ENCODE measurements at regions not wholly inside any gene's neighbourhood (a gene's known extent, or its start where the extent isn't known, plus 50 kb on each side); places are given as distances from the start of the nearest gene placed in this dataset.

- no peak overlapping the region for H3K4me3 ChIP-seq (ENCODE audit: low read depth, poor library complexity, severe bottlenecking)
- intact Hi-C loops (cut with DNase I; ENCODE audit: low total_unique reads): no loop called here
- TF ChIP-seq CTCF (IDR thresholded peaks at IDR 0.05) (no peak), POLR2A (IDR thresholded peaks at IDR 0.05) (no peak)
- 87 to 88% methylated on average over 7 of the region's 7 CpGs for WGBS, 2 donors
- DNase-seq (ENCODE audit: low spot score in 2 of 2): no peak
Measured at GRCh38 chr9:109585796-109586195, 87.7 kb upstream of the PTPN3 start.

GRCh38 chr9:109586993-109587392, 88.9 kb upstream of the PTPN3 start:
- WGBS, 2 donors: 86 to 94% methylated on average over 4 of the region's 4 CpGs
- TF ChIP-seq CTCF (IDR thresholded peaks at IDR 0.05) (no peak), POLR2A (IDR thresholded peaks at IDR 0.05) (no peak)
- intact Hi-C loops (cut with DNase I; ENCODE audit: low total_unique reads): no loop called here
- DNase-seq (ENCODE audit: low spot score in 2 of 2): no peak
- H3K4me3 ChIP-seq (ENCODE audit: low read depth, poor library complexity, severe bottlenecking): no peak overlapping the region

- TF ChIP-seq CTCF (IDR thresholded peaks at IDR 0.05) (no peak), POLR2A (IDR thresholded peaks at IDR 0.05) (no peak)
- intact Hi-C loops (cut with DNase I; ENCODE audit: low total_unique reads): no loop called here
- 83 to 92% methylated on average over 3 of the region's 3 CpGs for WGBS, 2 donors
- DNase-seq (ENCODE audit: low spot score in 2 of 2): no peak
- no peak overlapping the region for H3K4me3 ChIP-seq (ENCODE audit: low read depth, poor library complexity, severe bottlenecking)
Measured at GRCh38 chr9:109588415-109588814, 90.3 kb upstream of the PTPN3 start.

GRCh38 chr9:109590966-109591365, 92.9 kb upstream of the PTPN3 start:
- no peak overlapping the region for H3K4me3 ChIP-seq (ENCODE audit: low read depth, poor library complexity, severe bottlenecking)
- WGBS, 2 donors: 75 to 78% methylated on average over 5 of the region's 5 CpGs
- intact Hi-C loops (cut with DNase I; ENCODE audit: low total_unique reads): no loop called here
- TF ChIP-seq CTCF (IDR thresholded peaks at IDR 0.05) (no peak), POLR2A (IDR thresholded peaks at IDR 0.05) (no peak)
- no peak for DNase-seq (ENCODE audit: low spot score in 2 of 2)

- no peak for DNase-seq (ENCODE audit: low spot score in 2 of 2)
- intact Hi-C loops (cut with DNase I; ENCODE audit: low total_unique reads): no loop called here
- WGBS, 2 donors: 85 to 90% methylated on average over 2 of the region's 2 CpGs
- TF ChIP-seq CTCF (IDR thresholded peaks at IDR 0.05) (no peak), POLR2A (IDR thresholded peaks at IDR 0.05) (no peak)
- H3K4me3 ChIP-seq (ENCODE audit: low read depth, poor library complexity, severe bottlenecking): no peak overlapping the region
Measured at GRCh38 chr9:109591691-109592090, 93.6 kb upstream of the PTPN3 start.

- WGBS, 2 donors: 93 to 95% methylated on average over 5 of the region's 5 CpGs
- TF ChIP-seq CTCF (IDR thresholded peaks at IDR 0.05): no peak
- no peak for TF ChIP-seq POLR2A (IDR thresholded peaks at IDR 0.05)
- intact Hi-C loops (cut with DNase I; ENCODE audit: low total_unique reads): no loop called here
- no peak for DNase-seq (ENCODE audit: low spot score in 2 of 2)
- no peak overlapping the region for H3K4me3 ChIP-seq (ENCODE audit: low read depth, poor library complexity, severe bottlenecking)
Measured at GRCh38 chr9:109593612-109594011, 95.5 kb upstream of the PTPN3 start.
